HEK293 (cell line): ENCODE measurements at regions not wholly inside any gene's neighbourhood (a gene's known extent, or its start where the extent isn't known, plus 50 kb on each side); places are given as distances from the start of the nearest gene placed in this dataset.

Experiments used
- CTCF ChIA-PET: fragments of 350-600 bp; formaldehyde crosslinking; extraction: SDS; loops from one replicate; lab custom pipeline; 2021; ENCODE audit warnings: antibody characterized with exemption; lab: Yijun Ruan, JAX
- POLR2A ChIA-PET: fragments of 300-600 bp; formaldehyde crosslinking; extraction: SDS; loops from one replicate; lab custom pipeline; 2020; ENCODE audit warnings: antibody characterized with exemption, inconsistent platforms; lab: Yijun Ruan, JAX
- H3K27ac ChIP-seq: fragments of 200-500 bp; sonication (Bioruptor generic); 2 replicates; pipeline ENCODE4 v1.5.1; 2014; ENCODE audit warnings: low read depth, low read length, control low read depth, inconsistent platforms; ENCODE audit errors: extremely low read depth
- H3K36me3 ChIP-seq, 2 experiments: fragments of 200-500 bp in 1 of 2; sonication (Bioruptor generic) in 1 of 2; 1 replicate in 1 of 2; 2 replicates in 1 of 2; pipeline ENCODE4 v1.5.1; 2014 to 2017; ENCODE audit warnings: inconsistent platforms in 2 of 2, low read length in 2 of 2; ENCODE audit not compliant: control insufficient read depth in 2 of 2, insufficient read depth in 1 of 2
- H3K4me1 ChIP-seq: fragments of 200-500 bp; sonication (Bioruptor generic); 2 replicates; pipeline ENCODE4 v1.5.1; 2014; ENCODE audit warnings: mild to moderate bottlenecking, low read length, inconsistent platforms; ENCODE audit not compliant: control insufficient read depth, insufficient read depth
- H3K4me3 ChIP-seq: 2 replicates; pipeline ENCODE4 v1.5.1; 2011; ENCODE audit warnings: low read depth, mild to moderate bottlenecking, control low read depth, low read length, moderate library complexity
- H3K9me3 ChIP-seq: fragments of 200-500 bp; sonication (Bioruptor generic); 2 replicates; pipeline ENCODE4 v1.5.1; 2014; ENCODE audit warnings: low read depth, low read length, inconsistent platforms; ENCODE audit not compliant: control insufficient read depth, insufficient read depth
- ATF2 ChIP-seq: fragments of 450-650 bp; formaldehyde crosslinking; IDR thresholded peaks from 2 replicates; pipeline ENCODE4 v1.5.1; 2016; ENCODE audit warnings: missing biosample characterization, missing genetic modification characterization, low read depth
- BCL11A ChIP-seq: fragments of 450-650 bp; formaldehyde crosslinking; IDR thresholded peaks from 2 replicates; pipeline ENCODE4 v1.5.1; 2016; ENCODE audit warnings: low read depth, missing biosample characterization, missing genetic modification characterization
- GFI1B ChIP-seq: fragments of 450-650 bp; formaldehyde crosslinking; IDR thresholded peaks from 2 replicates; pipeline ENCODE4 v1.5.1; 2016; ENCODE audit warnings: missing biosample characterization, missing genetic modification characterization
- KLF8 ChIP-seq: fragments of 450-650 bp; formaldehyde crosslinking; IDR thresholded peaks from 2 replicates; pipeline ENCODE4 v1.5.1; 2016; ENCODE audit warnings: missing biosample characterization, missing genetic modification characterization
- KLF9 ChIP-seq: fragments of 450-650 bp; formaldehyde crosslinking; IDR thresholded peaks from 2 replicates; pipeline ENCODE4 v1.5.1; 2016; ENCODE audit warnings: missing biosample characterization, missing genetic modification characterization, low read depth
- YY1 ChIP-seq: fragments of 450-650 bp; formaldehyde crosslinking; IDR thresholded peaks from 2 replicates; pipeline ENCODE4 v1.5.1; 2018; ENCODE audit warnings: missing biosample characterization, missing genetic modification characterization
- ZBTB21 ChIP-seq: fragments of 450-650 bp; formaldehyde crosslinking; IDR thresholded peaks from 2 replicates; pipeline ENCODE4 v1.5.1; 2017; ENCODE audit warnings: missing biosample characterization, missing genetic modification characterization
- ZBTB44 ChIP-seq: fragments of 450-650 bp; IDR thresholded peaks from 2 replicates; pipeline ENCODE4 v1.5.1; 2018; ENCODE audit warnings: missing biosample characterization, mild to moderate bottlenecking, missing genetic modification characterization
- ZFHX2 ChIP-seq: fragments of 450-650 bp; formaldehyde crosslinking; conservative IDR thresholded peaks from 2 replicates; pipeline ENCODE4 v1.5.1; 2016; ENCODE audit warnings: missing biosample characterization, missing genetic modification characterization
- ZNF114 ChIP-seq: fragments of 450-650 bp; formaldehyde crosslinking; IDR thresholded peaks from 2 replicates; pipeline ENCODE4 v1.5.0; 2017; ENCODE audit warnings: missing biosample characterization, missing genetic modification characterization
- ZNF146 ChIP-seq: fragments of 450-650 bp; formaldehyde crosslinking; IDR thresholded peaks from 2 replicates; pipeline ENCODE4 v1.5.1; 2016; ENCODE audit warnings: missing biosample characterization, missing genetic modification characterization
- ZNF175 ChIP-seq: fragments of 450-650 bp; formaldehyde crosslinking; IDR thresholded peaks from 2 replicates; pipeline ENCODE4 v1.5.1; 2016; ENCODE audit warnings: missing biosample characterization, missing genetic modification characterization
- ZNF2 ChIP-seq: fragments of 450-650 bp; formaldehyde crosslinking; IDR thresholded peaks from 2 replicates; pipeline ENCODE4 v1.5.1; 2016; ENCODE audit warnings: missing biosample characterization, missing genetic modification characterization
- ZNF23 ChIP-seq: fragments of 450-650 bp; formaldehyde crosslinking; IDR thresholded peaks from 2 replicates; pipeline ENCODE4 v1.5.1; 2016; ENCODE audit warnings: missing biosample characterization, missing genetic modification characterization, borderline replicate concordance
- ZNF26 ChIP-seq: fragments of 450-650 bp; formaldehyde crosslinking; IDR thresholded peaks from 2 replicates; pipeline ENCODE4 v1.5.1; 2016; ENCODE audit warnings: missing biosample characterization, missing genetic modification characterization
- ZNF311 ChIP-seq: fragments of 450-650 bp; formaldehyde crosslinking; IDR thresholded peaks from 2 replicates; pipeline ENCODE4 v1.5.1; 2017; ENCODE audit warnings: missing biosample characterization, missing genetic modification characterization, borderline replicate concordance
- ZNF324 ChIP-seq: fragments of 450-650 bp; formaldehyde crosslinking; IDR thresholded peaks from 2 replicates; pipeline ENCODE4 v1.5.1; 2016; ENCODE audit warnings: missing biosample characterization, missing genetic modification characterization
- ZNF366 ChIP-seq: fragments of 450-650 bp; formaldehyde crosslinking; conservative IDR thresholded peaks from 2 replicates; pipeline ENCODE4 v1.5.1; 2016; ENCODE audit warnings: missing biosample characterization, missing genetic modification characterization
- ZNF629 ChIP-seq: fragments of 450-650 bp; formaldehyde crosslinking; IDR thresholded peaks from 2 replicates; pipeline ENCODE4 v1.5.1; 2017; ENCODE audit warnings: missing biosample characterization, missing genetic modification characterization
- ZNF658 ChIP-seq: fragments of 450-650 bp; formaldehyde crosslinking; IDR thresholded peaks from 2 replicates; pipeline ENCODE4; 2016; ENCODE audit warnings: missing biosample characterization, missing genetic modification characterization
- ZNF76 ChIP-seq: fragments of 450-650 bp; formaldehyde crosslinking; IDR thresholded peaks from 2 replicates; pipeline ENCODE4; 2016; ENCODE audit warnings: low read depth, missing biosample characterization, missing genetic modification characterization, borderline replicate concordance
- ZSCAN16 ChIP-seq: fragments of 450-650 bp; formaldehyde crosslinking; IDR thresholded peaks from 2 replicates; pipeline ENCODE4 v1.5.1; 2016; ENCODE audit warnings: missing biosample characterization, missing genetic modification characterization
- TF ChIP-seq, protein P1 (sequence below): fragments of 450-650 bp; formaldehyde crosslinking; IDR thresholded peaks from 2 replicates; pipeline ENCODE4 v1.5.1; 2016; ENCODE audit warnings: missing biosample characterization, missing genetic modification characterization
- TF ChIP-seq, protein P2 (sequence below): fragments of 450-650 bp; formaldehyde crosslinking; IDR thresholded peaks from 2 replicates; pipeline ENCODE4 v1.5.1; 2016; ENCODE audit warnings: missing biosample characterization, missing genetic modification characterization

GRCh38 chr7:42750172-42750571 is 161.7 kb downstream of the C7orf25 start:
- ChIA-PET POLR2A (no interaction called here), CTCF (no interaction called here)
- H3K36me3 ChIP-seq = no peaks in the 10 kb centered on the region
- no peak overlapping the region for H3K4me3 ChIP-seq
- no peaks in the 10 kb centered on the region for H3K4me1 ChIP-seq
- no peaks in the 10 kb centered on the region for H3K9me3 ChIP-seq
- no peak overlapping the region for H3K27ac ChIP-seq
- TF ChIP-seq ATF2 (tag by site-specific recombination) (no peak), ZNF23 (tag by site-specific recombination) (no peak)

GRCh38 chr7:42747044-42747443 is 164.8 kb downstream of the C7orf25 start:
- H3K36me3 ChIP-seq = no peaks in the 10 kb centered on the region
- TF ChIP-seq ZNF175 = no peak
- TF ChIP-seq ZNF629 (tag by site-specific recombination) = peak; percentile 62
- TF ChIP-seq ZNF366 = no peak
- no peak for TF ChIP-seq ZNF114
- peak; percentile 91 for TF ChIP-seq ATF2 (tag by site-specific recombination)
- peak; percentile 40; the same call in 1 of the 2 replicates for TF ChIP-seq ZBTB21 (tag by site-specific recombination)
- no peak for TF ChIP-seq YY1
- H3K27ac ChIP-seq = no peak overlapping the region
- ChIA-PET POLR2A (no interaction called here), CTCF (interaction anchor here (0.7 to 2.8 kb wide), 9 partner anchors 10 to 806 kb away, joined by 4 to 26 read pairs (median 6); no protein-coding TSS in a partner anchor)
- no peak overlapping the region for H3K4me3 ChIP-seq
- H3K9me3 ChIP-seq = no peaks in the 10 kb centered on the region
- no peaks in the 10 kb centered on the region for H3K4me1 ChIP-seq

GRCh38 chr7:42746214-42746613 is 165.7 kb downstream of the C7orf25 start:
- no peaks in the 10 kb centered on the region for H3K9me3 ChIP-seq
- H3K4me1 ChIP-seq = no peaks in the 10 kb centered on the region
- TF ChIP-seq ZNF76 (tag by site-specific recombination) = no peak
- no peak for TF ChIP-seq ZNF324 (tag by site-specific recombination)
- no peak for TF ChIP-seq ZNF658 (tag by site-specific recombination)
- TF ChIP-seq KLF9 = no peak
- no peak for TF ChIP-seq GFI1B (tag by site-specific recombination)
- no peak for TF ChIP-seq ZNF26 (tag by site-specific recombination)
- no peak for TF ChIP-seq ZNF311 (tag by site-specific recombination)
- TF ChIP-seq KLF8 = no peak
- TF ChIP-seq ZNF146 = no peak
- TF ChIP-seq BCL11A (tag by site-specific recombination) = no peak
- TF ChIP-seq, protein P1, sequence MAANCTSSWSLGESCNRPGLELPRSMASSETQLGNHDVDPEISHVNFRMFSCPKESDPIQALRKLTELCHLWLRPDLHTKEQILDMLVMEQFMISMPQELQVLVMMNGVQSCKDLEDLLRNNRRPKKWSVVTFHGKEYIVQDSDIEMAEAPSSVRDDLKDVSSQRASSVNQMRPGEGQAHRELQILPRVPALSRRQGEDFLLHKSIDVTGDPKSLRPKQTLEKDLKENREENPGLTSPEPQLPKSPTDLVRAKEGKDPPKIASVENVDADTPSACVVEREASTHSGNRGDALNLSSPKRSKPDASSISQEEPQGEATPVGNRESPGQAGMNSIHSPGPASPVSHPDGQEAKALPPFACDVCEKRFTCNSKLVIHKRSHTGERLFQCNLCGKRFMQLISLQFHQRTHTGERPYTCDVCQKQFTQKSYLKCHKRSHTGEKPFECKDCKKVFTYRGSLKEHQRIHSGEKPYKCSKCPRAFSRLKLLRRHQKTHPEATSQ (tag by site-specific recombination) = no peak
- no peak for TF ChIP-seq ZNF2 (tag by site-specific recombination)
- no peak for TF ChIP-seq ZBTB44 (tag by site-specific recombination)
- TF ChIP-seq ZFHX2 = no peak
- TF ChIP-seq ZSCAN16 = no peak
- TF ChIP-seq, protein P2, sequence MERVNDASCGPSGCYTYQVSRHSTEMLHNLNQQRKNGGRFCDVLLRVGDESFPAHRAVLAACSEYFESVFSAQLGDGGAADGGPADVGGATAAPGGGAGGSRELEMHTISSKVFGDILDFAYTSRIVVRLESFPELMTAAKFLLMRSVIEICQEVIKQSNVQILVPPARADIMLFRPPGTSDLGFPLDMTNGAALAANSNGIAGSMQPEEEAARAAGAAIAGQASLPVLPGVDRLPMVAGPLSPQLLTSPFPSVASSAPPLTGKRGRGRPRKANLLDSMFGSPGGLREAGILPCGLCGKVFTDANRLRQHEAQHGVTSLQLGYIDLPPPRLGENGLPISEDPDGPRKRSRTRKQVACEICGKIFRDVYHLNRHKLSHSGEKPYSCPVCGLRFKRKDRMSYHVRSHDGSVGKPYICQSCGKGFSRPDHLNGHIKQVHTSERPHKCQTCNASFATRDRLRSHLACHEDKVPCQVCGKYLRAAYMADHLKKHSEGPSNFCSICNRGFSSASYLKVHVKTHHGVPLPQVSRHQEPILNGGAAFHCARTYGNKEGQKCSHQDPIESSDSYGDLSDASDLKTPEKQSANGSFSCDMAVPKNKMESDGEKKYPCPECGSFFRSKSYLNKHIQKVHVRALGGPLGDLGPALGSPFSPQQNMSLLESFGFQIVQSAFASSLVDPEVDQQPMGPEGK (tag by site-specific recombination) = no peak
- CTCF ChIA-PET = interaction anchor here (0.7 to 2.8 kb wide), 17 partner anchors 8 to 1016 kb away, joined by 3 to 26 read pairs (median 4); no protein-coding TSS in a partner anchor
- no peak overlapping the region for H3K4me3 ChIP-seq
- POLR2A ChIA-PET = no interaction called here
- H3K36me3 ChIP-seq = no peaks in the 10 kb centered on the region
- H3K27ac ChIP-seq = no peak overlapping the region
